Fibroblast of lung (primary cell): ENCODE measurements at regions not wholly inside any gene's neighbourhood (a gene's known extent, or its start where the extent isn't known, plus 50 kb on each side); places are given as distances from the start of the nearest gene placed in this dataset.

Experiments used
- CTCF ChIP-seq, 2 donors: IDR thresholded peaks in 1 of 2; conservative IDR thresholded peaks in 1 of 2; 1 replicate in 1 of 2; 2 replicates in 1 of 2; pipeline ENCODE4 v1.5.1; 2011 to 2012; ENCODE audit warnings: low read length in 2 of 2, control low read depth in 1 of 2, inconsistent platforms in 1 of 2, low read depth in 1 of 2, mild to moderate bottlenecking in 1 of 2
- EZH2 ChIP-seq: IDR thresholded peaks from 2 replicates; pipeline ENCODE4 v1.5.1; 2012; ENCODE audit warnings: low read length, control low read depth, mild to moderate bottlenecking; ENCODE audit errors: missing control alignments

GRCh38 chr13:63351533-63351932 is 1935.9 kb upstream of the PCDH20 start:
- TF ChIP-seq CTCF (conservative IDR thresholded peaks at IDR 0.05 in 1 of 2, IDR thresholded peaks at IDR 0.05 in 1 of 2; ENCODE audit: low read depth in 1 of 2, low read length in 2 of 2) (no peak), EZH2 (no peak)
